ENCODE measurements at regions not wholly inside any gene's neighbourhood (a gene's known extent, or its start where the extent isn't known, plus 50 kb on each side); places are given as distances from the start of the nearest gene placed in this dataset.

DNA sequence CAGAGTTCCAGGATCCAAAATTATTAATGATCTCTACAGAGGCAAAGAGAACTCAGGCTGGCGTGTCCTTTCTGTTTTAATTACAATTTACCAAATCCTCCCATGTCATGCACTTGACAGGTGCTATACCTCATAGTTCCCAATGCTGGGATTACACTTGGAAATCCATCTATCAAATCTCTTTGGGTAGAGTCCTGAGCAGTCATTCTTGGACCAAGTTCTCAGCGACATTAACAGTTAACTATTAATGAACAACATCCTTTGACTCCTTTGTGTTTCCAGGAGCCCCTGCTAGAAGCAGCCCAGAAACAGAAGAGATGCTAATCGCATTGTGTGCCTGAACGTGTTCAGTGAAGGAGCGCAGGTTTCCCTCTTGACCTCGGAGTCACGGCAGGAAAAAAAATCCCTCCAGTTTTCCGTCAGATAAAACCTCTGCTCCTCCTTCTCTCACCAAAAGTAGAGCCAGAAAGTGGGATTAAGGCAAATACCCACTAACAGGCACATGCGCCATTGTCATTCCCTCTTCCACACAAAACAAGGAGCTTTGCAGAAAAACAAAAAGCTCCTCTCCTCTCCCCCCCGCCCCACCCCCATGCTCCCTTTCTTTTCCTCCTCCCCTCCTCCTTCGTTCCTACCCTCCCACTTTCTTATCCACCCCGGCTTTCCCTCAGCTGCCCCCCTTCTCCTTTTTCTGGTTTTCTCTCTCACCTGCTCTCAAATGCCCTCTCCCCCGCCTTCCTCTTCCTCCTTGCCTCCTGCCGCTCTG lies 224.7 kb downstream of the ZIC5 start:
- Histone ChIP-seq H3K4me2 (ENCODE audit: low read depth, low read length) (no peak overlapping the region), H2AFZ (ENCODE audit: low read length) (no peak overlapping the region), H3K4me3 (replicated peaks in 1 of 3; ENCODE audit: insufficient read depth in 1 of 3, low read depth in 2 of 3, low read length in 3 of 3) (no peak overlapping the region), H3K4me1 (ENCODE audit: insufficient read depth, low read length) (peaks cover 14% of the 10 kb centered on the region), H3K27ac (ENCODE audit: extremely low read length, insufficient read depth, low read length) (no peak overlapping the region), H4K20me1 (ENCODE audit: insufficient read depth, low read length) (no peaks in the 10 kb centered on the region), H3K27me3 (ENCODE audit: control insufficient read depth in 1 of 2, insufficient read depth in 2 of 2, low read length in 2 of 2) (no peaks in the 10 kb centered on the region), H3K79me2 (ENCODE audit: insufficient read depth, low read length) (no peaks in the 10 kb centered on the region), H3K9ac (ENCODE audit: insufficient read depth, low read depth, low read length) (no peak overlapping the region), H3K36me3 (replicated peaks in 1 of 2; ENCODE audit: control insufficient read depth in 1 of 2, insufficient read depth in 2 of 2, low read length in 2 of 2) (no peaks in the 10 kb centered on the region), H3K9me3 (ENCODE audit: low read length) (no peaks in the 10 kb centered on the region)
- no peak for TF ChIP-seq IKZF1 (IDR thresholded peaks at IDR 0.05)
- no peak for TF ChIP-seq ZNF124 (CRISPR knock-in tag; IDR thresholded peaks at IDR 0.05)
- no peak for TF ChIP-seq JUND (CRISPR knock-in tag; IDR thresholded peaks at IDR 0.05)
- TF ChIP-seq FOXA1 (IDR thresholded peaks at IDR 0.05) = no peak
- TF ChIP-seq FOXA1 (CRISPR knock-in tag; IDR thresholded peaks at IDR 0.05) = no peak
- TF ChIP-seq, protein P1, sequence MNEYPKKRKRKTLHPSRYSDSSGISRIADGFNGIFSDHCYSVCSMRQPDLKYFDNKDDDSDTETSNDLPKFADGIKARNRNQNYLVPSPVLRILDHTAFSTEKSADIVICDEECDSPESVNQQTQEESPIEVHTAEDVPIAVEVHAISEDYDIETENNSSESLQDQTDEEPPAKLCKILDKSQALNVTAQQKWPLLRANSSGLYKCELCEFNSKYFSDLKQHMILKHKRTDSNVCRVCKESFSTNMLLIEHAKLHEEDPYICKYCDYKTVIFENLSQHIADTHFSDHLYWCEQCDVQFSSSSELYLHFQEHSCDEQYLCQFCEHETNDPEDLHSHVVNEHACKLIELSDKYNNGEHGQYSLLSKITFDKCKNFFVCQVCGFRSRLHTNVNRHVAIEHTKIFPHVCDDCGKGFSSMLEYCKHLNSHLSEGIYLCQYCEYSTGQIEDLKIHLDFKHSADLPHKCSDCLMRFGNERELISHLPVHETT (CRISPR knock-in tag; conservative IDR thresholded peaks at IDR 0.05) = no peak
- POLR2A ChIA-PET = no interaction called here
- intact Hi-C loops (cut with micrococcal nuclease; ENCODE audit: unreplicated experiment) = no loop called here
- DNase-seq (ENCODE audit: low spot score) = no peak
- no peak for ATAC-seq
- CTCF ChIA-PET (ENCODE audit: low intra/inter-chr PET ratio, low total read pairs) = no interaction called here
- BruUV-seq (replicated peaks) = no TSS peak
- 88% methylated on average over 14 of the region's 14 CpGs for WGBS (ENCODE audit: low lambda C conversion rate)
- FAIRE-seq = no peak
- in situ Hi-C loops (cut with HindIII; ENCODE audit: extremely low pct_ligation_motif_present, low pct_unique_long_range_greater_than_20kb) = no loop called here

DNA sequence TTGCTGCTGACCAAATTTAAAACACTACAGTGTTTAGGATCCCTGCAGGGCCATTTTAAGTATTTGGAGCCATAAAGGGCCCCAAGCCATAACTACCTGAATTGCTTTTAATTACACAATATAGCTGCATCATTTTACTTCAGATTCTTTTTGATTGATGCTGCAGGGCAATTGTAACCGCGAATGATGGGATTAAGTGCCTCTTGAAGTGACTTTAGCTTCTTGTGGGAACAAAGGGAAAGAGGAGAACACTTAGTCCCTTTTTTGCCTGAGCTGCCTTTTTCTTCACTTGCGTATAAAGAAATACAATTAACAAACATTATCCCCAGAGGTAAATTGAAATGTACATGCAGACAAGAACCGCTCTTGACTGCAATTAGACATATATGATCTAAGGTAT lies 228.5 kb downstream of the ZIC5 start:
- no peak for ATAC-seq
- FAIRE-seq = no peak
- in situ Hi-C loops (cut with HindIII; ENCODE audit: extremely low pct_ligation_motif_present, low pct_unique_long_range_greater_than_20kb) = no loop called here
- TF ChIP-seq ZC3H13 (CRISPR knock-in tag; IDR thresholded peaks at IDR 0.05) (no peak), SKI (IDR thresholded peaks at IDR 0.05; ENCODE audit: partially characterized antibody) (no peak), THYN1 (CRISPR knock-in tag; IDR thresholded peaks at IDR 0.05; ENCODE audit: borderline replicate concordance, low read depth) (no peak), HDAC1 (CRISPR knock-in tag; IDR thresholded peaks at IDR 0.05) (no peak), AKAP8 (CRISPR knock-in tag; IDR thresholded peaks at IDR 0.05) (no peak), ZNF414 (CRISPR knock-in tag; IDR thresholded peaks at IDR 0.05) (no peak), KAT7 (CRISPR knock-in tag; IDR thresholded peaks at IDR 0.05; ENCODE audit: borderline replicate concordance) (no peak), GATAD2A (CRISPR knock-in tag; IDR thresholded peaks at IDR 0.05) (no peak), NCOA5 (CRISPR knock-in tag; IDR thresholded peaks at IDR 0.05) (no peak), STAG1 (CRISPR knock-in tag; IDR thresholded peaks at IDR 0.05) (no peak)
- TF ChIP-seq, protein P2, sequence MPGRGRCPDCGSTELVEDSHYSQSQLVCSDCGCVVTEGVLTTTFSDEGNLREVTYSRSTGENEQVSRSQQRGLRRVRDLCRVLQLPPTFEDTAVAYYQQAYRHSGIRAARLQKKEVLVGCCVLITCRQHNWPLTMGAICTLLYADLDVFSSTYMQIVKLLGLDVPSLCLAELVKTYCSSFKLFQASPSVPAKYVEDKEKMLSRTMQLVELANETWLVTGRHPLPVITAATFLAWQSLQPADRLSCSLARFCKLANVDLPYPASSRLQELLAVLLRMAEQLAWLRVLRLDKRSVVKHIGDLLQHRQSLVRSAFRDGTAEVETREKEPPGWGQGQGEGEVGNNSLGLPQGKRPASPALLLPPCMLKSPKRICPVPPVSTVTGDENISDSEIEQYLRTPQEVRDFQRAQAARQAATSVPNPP (CRISPR knock-in tag; IDR thresholded peaks at IDR 0.05) = no peak
- TF ChIP-seq, protein P3, sequence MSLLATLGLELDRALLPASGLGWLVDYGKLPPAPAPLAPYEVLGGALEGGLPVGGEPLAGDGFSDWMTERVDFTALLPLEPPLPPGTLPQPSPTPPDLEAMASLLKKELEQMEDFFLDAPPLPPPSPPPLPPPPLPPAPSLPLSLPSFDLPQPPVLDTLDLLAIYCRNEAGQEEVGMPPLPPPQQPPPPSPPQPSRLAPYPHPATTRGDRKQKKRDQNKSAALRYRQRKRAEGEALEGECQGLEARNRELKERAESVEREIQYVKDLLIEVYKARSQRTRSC (CRISPR knock-in tag; IDR thresholded peaks at IDR 0.05; ENCODE audit: low read depth) = no peak

More for the DNA sequence above, 228.5 kb downstream of the ZIC5 start:
- ChIA-PET POLR2A (no interaction called here), CTCF (ENCODE audit: low intra/inter-chr PET ratio, low total read pairs) (no interaction called here)
- BruUV-seq (replicated peaks) = no TSS peak
- no peaks in the 10 kb centered on the region for H3K79me2 ChIP-seq (ENCODE audit: insufficient read depth, low read length)
- no peak overlapping the region for H3K9ac ChIP-seq (ENCODE audit: insufficient read depth, low read depth, low read length)
- H3K9me3 ChIP-seq (ENCODE audit: low read length) = no peaks in the 10 kb centered on the region
- H3K36me3 ChIP-seq (replicated peaks in 1 of 2; ENCODE audit: control insufficient read depth in 1 of 2, insufficient read depth in 2 of 2, low read length in 2 of 2) = no peaks in the 10 kb centered on the region
- DNase-seq (ENCODE audit: low spot score) = no peak
- H3K4me3 ChIP-seq (replicated peaks in 1 of 3; ENCODE audit: insufficient read depth in 1 of 3, low read depth in 2 of 3, low read length in 3 of 3) = no peak overlapping the region
- no peak overlapping the region for H3K27ac ChIP-seq (ENCODE audit: extremely low read length, insufficient read depth, low read length)
- WGBS (ENCODE audit: low lambda C conversion rate) = 96% methylated on average over 4 of the region's 4 CpGs
- H4K20me1 ChIP-seq (ENCODE audit: insufficient read depth, low read length) = no peaks in the 10 kb centered on the region
- H3K4me1 ChIP-seq (ENCODE audit: insufficient read depth, low read length) = peaks cover 11% of the 10 kb centered on the region
- no peak overlapping the region for H3K4me2 ChIP-seq (ENCODE audit: low read depth, low read length)
- intact Hi-C loops (cut with micrococcal nuclease; ENCODE audit: unreplicated experiment) = no loop called here
- no peaks in the 10 kb centered on the region for H3K27me3 ChIP-seq (ENCODE audit: control insufficient read depth in 1 of 2, insufficient read depth in 2 of 2, low read length in 2 of 2)
- no peak overlapping the region for H2AFZ ChIP-seq (ENCODE audit: low read length)
